SK-N-SH treated with all-trans-retinoic acid at 6 μM for 48 hours (cell line): ENCODE measurements at regions not wholly inside any gene's neighbourhood (a gene's known extent, or its start where the extent isn't known, plus 50 kb on each side); places are given as distances from the start of the nearest gene placed in this dataset.

Source experiments
- ARNTL ChIP-seq: fragments of 450-650 bp; formaldehyde crosslinking; IDR thresholded peaks from 2 replicates; pipeline ENCODE4 v1.5.0; 2020; ENCODE audit warnings: low read depth, mild to moderate bottlenecking, moderate library complexity, borderline replicate concordance
- CREB5 ChIP-seq: fragments of 250-450 bp; sonication (Bioruptor Pico); IDR thresholded peaks from 2 replicates; pipeline ENCODE4 v1.5.1; 2020; ENCODE audit warnings: low read depth, mild to moderate bottlenecking, moderate library complexity
- CSDC2 ChIP-seq: fragments of 250-450 bp; sonication (Bioruptor Pico); IDR thresholded peaks from 2 replicates; pipeline ENCODE4 v1.5.0; 2020; ENCODE audit warnings: mild to moderate bottlenecking, moderate library complexity
- ESRRG ChIP-seq: fragments of 250-450 bp; sonication (Bioruptor Pico); IDR thresholded peaks from 2 replicates; pipeline ENCODE4 v1.6.1; 2021; ENCODE audit warnings: mild to moderate bottlenecking
- OSR1 ChIP-seq: fragments of 250-450 bp; sonication (Bioruptor Pico); IDR thresholded peaks from 2 replicates; pipeline ENCODE4 v1.8.0; 2022; ENCODE audit warnings: moderate library complexity, mild to moderate bottlenecking, inconsistent platforms
- PPARA ChIP-seq: fragments of 250-450 bp; sonication (Bioruptor Pico); IDR thresholded peaks from 2 replicates; pipeline ENCODE4 v1.5.0; 2020; ENCODE audit warnings: mild to moderate bottlenecking, borderline replicate concordance
- RARB ChIP-seq: fragments of 250-450 bp; sonication (Bioruptor Pico); IDR thresholded peaks from 2 replicates; pipeline ENCODE4 v1.8.0; 2021; ENCODE audit warnings: mild to moderate bottlenecking, moderate library complexity
- TOX ChIP-seq: fragments of 250-450 bp; sonication (Bioruptor Pico); IDR thresholded peaks from 2 replicates; pipeline ENCODE4 v1.8.0; 2021; ENCODE audit warnings: mild to moderate bottlenecking, moderate library complexity, borderline replicate concordance
- ZFP3 ChIP-seq: fragments of 250-450 bp; sonication (Bioruptor Pico); IDR thresholded peaks from 2 replicates; pipeline ENCODE4 v1.5.0; 2020; ENCODE audit warnings: mild to moderate bottlenecking, moderate library complexity
- ZFP30 ChIP-seq: fragments of 450-650 bp; formaldehyde crosslinking; IDR thresholded peaks from 2 replicates; pipeline ENCODE4 v1.5.0; 2022; ENCODE audit warnings: mild to moderate bottlenecking, moderate library complexity
- ZNF565 ChIP-seq: fragments of 450-650 bp; formaldehyde crosslinking; conservative IDR thresholded peaks from 2 replicates; pipeline ENCODE4 v1.5.0; 2020; ENCODE audit warnings: low read depth, mild to moderate bottlenecking, moderate library complexity
- ZNF70 ChIP-seq: fragments of 450-650 bp; formaldehyde crosslinking; IDR thresholded peaks from 2 replicates; pipeline ENCODE4 v1.5.0; 2020; ENCODE audit warnings: mild to moderate bottlenecking, moderate library complexity
- TF ChIP-seq, protein P1 (sequence below): fragments of 250-450 bp; sonication (Bioruptor Pico); IDR thresholded peaks from 2 replicates; pipeline ENCODE4 v1.8.0; 2020; ENCODE audit warnings: mild to moderate bottlenecking, moderate library complexity, borderline replicate concordance
- TF ChIP-seq, protein P2 (sequence below): fragments of 250-450 bp; sonication (Bioruptor Pico); IDR thresholded peaks from 2 replicates; pipeline ENCODE4 v1.5.0; 2020; ENCODE audit warnings: mild to moderate bottlenecking, moderate library complexity

DNA sequence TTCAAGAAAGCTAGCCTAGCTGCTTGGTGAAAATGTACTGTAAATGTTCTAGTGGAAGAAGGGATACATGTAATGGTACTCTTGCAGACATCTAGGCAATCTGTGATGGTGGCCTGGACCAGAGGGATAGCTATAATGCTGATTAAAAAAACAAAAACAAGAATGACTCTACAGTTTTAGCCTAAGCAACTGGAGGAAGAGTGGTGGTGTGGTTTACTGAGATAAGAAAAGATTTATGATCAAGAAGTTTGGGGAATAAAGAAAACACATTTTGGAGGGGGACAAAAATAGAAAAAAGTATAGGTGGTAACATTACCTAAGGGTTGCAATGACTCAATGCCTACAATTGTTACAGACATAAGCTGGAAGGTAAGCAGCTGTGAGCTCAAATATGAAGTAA, 1080.7 kb upstream of the CELF4 start:
- TF ChIP-seq ARNTL (CRISPR knock-in tag) (no peak), CSDC2 (CRISPR knock-in tag) (no peak), TOX (CRISPR knock-in tag) (no peak), RARB (CRISPR knock-in tag) (no peak), OSR1 (no peak), ZNF565 (no peak), ZNF70 (no peak), ZFP30 (CRISPR knock-in tag) (no peak), PPARA (CRISPR knock-in tag) (no peak), ESRRG (CRISPR knock-in tag) (no peak), ZFP3 (CRISPR knock-in tag) (no peak), CREB5 (no peak)
- TF ChIP-seq, protein P1, sequence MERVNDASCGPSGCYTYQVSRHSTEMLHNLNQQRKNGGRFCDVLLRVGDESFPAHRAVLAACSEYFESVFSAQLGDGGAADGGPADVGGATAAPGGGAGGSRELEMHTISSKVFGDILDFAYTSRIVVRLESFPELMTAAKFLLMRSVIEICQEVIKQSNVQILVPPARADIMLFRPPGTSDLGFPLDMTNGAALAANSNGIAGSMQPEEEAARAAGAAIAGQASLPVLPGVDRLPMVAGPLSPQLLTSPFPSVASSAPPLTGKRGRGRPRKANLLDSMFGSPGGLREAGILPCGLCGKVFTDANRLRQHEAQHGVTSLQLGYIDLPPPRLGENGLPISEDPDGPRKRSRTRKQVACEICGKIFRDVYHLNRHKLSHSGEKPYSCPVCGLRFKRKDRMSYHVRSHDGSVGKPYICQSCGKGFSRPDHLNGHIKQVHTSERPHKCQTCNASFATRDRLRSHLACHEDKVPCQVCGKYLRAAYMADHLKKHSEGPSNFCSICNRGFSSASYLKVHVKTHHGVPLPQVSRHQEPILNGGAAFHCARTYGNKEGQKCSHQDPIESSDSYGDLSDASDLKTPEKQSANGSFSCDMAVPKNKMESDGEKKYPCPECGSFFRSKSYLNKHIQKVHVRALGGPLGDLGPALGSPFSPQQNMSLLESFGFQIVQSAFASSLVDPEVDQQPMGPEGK: no peak
- TF ChIP-seq, protein P2, sequence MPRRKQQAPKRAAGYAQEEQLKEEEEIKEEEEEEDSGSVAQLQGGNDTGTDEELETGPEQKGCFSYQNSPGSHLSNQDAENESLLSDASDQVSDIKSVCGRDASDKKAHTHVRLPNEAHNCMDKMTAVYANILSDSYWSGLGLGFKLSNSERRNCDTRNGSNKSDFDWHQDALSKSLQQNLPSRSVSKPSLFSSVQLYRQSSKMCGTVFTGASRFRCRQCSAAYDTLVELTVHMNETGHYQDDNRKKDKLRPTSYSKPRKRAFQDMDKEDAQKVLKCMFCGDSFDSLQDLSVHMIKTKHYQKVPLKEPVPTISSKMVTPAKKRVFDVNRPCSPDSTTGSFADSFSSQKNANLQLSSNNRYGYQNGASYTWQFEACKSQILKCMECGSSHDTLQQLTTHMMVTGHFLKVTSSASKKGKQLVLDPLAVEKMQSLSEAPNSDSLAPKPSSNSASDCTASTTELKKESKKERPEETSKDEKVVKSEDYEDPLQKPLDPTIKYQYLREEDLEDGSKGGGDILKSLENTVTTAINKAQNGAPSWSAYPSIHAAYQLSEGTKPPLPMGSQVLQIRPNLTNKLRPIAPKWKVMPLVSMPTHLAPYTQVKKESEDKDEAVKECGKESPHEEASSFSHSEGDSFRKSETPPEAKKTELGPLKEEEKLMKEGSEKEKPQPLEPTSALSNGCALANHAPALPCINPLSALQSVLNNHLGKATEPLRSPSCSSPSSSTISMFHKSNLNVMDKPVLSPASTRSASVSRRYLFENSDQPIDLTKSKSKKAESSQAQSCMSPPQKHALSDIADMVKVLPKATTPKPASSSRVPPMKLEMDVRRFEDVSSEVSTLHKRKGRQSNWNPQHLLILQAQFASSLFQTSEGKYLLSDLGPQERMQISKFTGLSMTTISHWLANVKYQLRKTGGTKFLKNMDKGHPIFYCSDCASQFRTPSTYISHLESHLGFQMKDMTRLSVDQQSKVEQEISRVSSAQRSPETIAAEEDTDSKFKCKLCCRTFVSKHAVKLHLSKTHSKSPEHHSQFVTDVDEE (CRISPR knock-in tag): no peak
